WTC11 (cell line): ENCODE measurements at regions not wholly inside any gene's neighbourhood (a gene's known extent, or its start where the extent isn't known, plus 50 kb on each side); places are given as distances from the start of the nearest gene placed in this dataset.

Source experiments
- ATAC-seq: fragments of 200-7000 bp; cut with Tn5 transposase; 2 replicates; pipeline ENCODE4 v1.10.0; 2021; ENCODE audit warnings: mild to moderate bottlenecking, moderate library complexity
- CTCF ChIA-PET: fragments of 300-600 bp; sonication (Branson Sonifier 250); formaldehyde crosslinking; loops from one replicate; lab custom pipeline; 2021; ENCODE audit warnings: antibody characterized with exemption; lab: Charles Lee
- POLR2A ChIA-PET: fragments of 350-600 bp; sonication (Branson Sonifier 250); formaldehyde crosslinking; loops from one replicate; lab custom pipeline; 2021; ENCODE audit warnings: antibody characterized with exemption; lab: Charles Lee
- DNase-seq: peaks from one replicate; pipeline ENCODE4 v3.0.0; 2021; ENCODE audit warnings: low spot score
- H3K27ac Mint-ChIP-seq: 2 replicates; pipeline ENCODE4 v1.8.0; 2021; ENCODE audit warnings: mixed read lengths
- H3K27me3 Mint-ChIP-seq: 2 replicates; pipeline ENCODE4 v1.8.0; 2021; ENCODE audit warnings: low read depth, mild to moderate bottlenecking, moderate library complexity, mixed read lengths
- H3K36me3 Mint-ChIP-seq: 2 replicates; pipeline ENCODE4 v1.8.0; 2021; ENCODE audit warnings: mixed read lengths
- H3K4me1 Mint-ChIP-seq: 2 replicates; pipeline ENCODE4 v1.8.0; 2022; ENCODE audit warnings: mixed read lengths
- H3K4me3 Mint-ChIP-seq: 2 replicates; pipeline ENCODE4 v1.8.0; 2021; ENCODE audit warnings: mild to moderate bottlenecking, moderate library complexity, mixed read lengths
- H3K9me3 Mint-ChIP-seq: 2 replicates; pipeline ENCODE4 v1.8.0; 2021; ENCODE audit warnings: mixed read lengths
- ATF2 ChIP-seq: sonication (generic); formaldehyde crosslinking; IDR thresholded peaks from 2 replicates; pipeline ENCODE4 v1.8.1; 2022; ENCODE audit warnings: low read depth, missing genetic modification reagents, borderline replicate concordance
- ATF3 ChIP-seq: sonication (generic); formaldehyde crosslinking; conservative IDR thresholded peaks from 2 replicates; pipeline ENCODE4 v1.8.1; 2022; ENCODE audit warnings: mild to moderate bottlenecking, missing genetic modification reagents
- ATF6 ChIP-seq: sonication (generic); formaldehyde crosslinking; IDR thresholded peaks from 2 replicates; pipeline ENCODE4 v1.8.1; 2023; ENCODE audit warnings: mild to moderate bottlenecking, missing genetic modification reagents
- CREB1 ChIP-seq: sonication (generic); formaldehyde crosslinking; IDR thresholded peaks from 2 replicates; pipeline ENCODE4 v1.8.0; 2023; ENCODE audit warnings: mild to moderate bottlenecking, missing genetic modification reagents
- CTCF ChIP-seq: fragments of 200-600 bp; IDR thresholded peaks from 2 replicates; pipeline ENCODE4 v1.8.0; 2022; ENCODE audit warnings: antibody characterized with exemption
- E2F4 ChIP-seq: sonication (generic); formaldehyde crosslinking; IDR thresholded peaks from 2 replicates; pipeline ENCODE4 v1.8.1; 2022; ENCODE audit warnings: low read depth, mild to moderate bottlenecking, moderate library complexity, missing genetic modification reagents, borderline replicate concordance
- E2F5 ChIP-seq: sonication (generic); formaldehyde crosslinking; IDR thresholded peaks from 2 replicates; pipeline ENCODE4 v1.8.1; 2022; ENCODE audit warnings: mild to moderate bottlenecking, moderate library complexity, missing genetic modification reagents
- ESRRA ChIP-seq: sonication (generic); formaldehyde crosslinking; IDR thresholded peaks from 2 replicates; pipeline ENCODE4 v1.8.1; 2022; ENCODE audit warnings: mild to moderate bottlenecking, missing genetic modification reagents, borderline replicate concordance
- IRF2 ChIP-seq: sonication (generic); formaldehyde crosslinking; IDR thresholded peaks from 2 replicates; pipeline ENCODE4 v1.8.0; 2022; ENCODE audit warnings: low read depth, missing genetic modification reagents, borderline replicate concordance
- JAZF1 ChIP-seq: fragments of 250-450 bp; sonication (Bioruptor Pico); IDR thresholded peaks from 2 replicates; pipeline ENCODE4 v1.9.0; 2021; ENCODE audit warnings: moderate library complexity, mild to moderate bottlenecking, inconsistent platforms
- NR1H2 ChIP-seq: sonication (generic); formaldehyde crosslinking; IDR thresholded peaks from 2 replicates; pipeline ENCODE4 v1.9.0; 2021; ENCODE audit warnings: mild to moderate bottlenecking, moderate library complexity, missing genetic modification reagents
- OVOL2 ChIP-seq: fragments of 250-450 bp; sonication (Bioruptor Pico); IDR thresholded peaks from 2 replicates; pipeline ENCODE4 v1.9.0; 2021; ENCODE audit warnings: mild to moderate bottlenecking, borderline replicate concordance
- ZNF281 ChIP-seq: sonication (generic); formaldehyde crosslinking; IDR thresholded peaks from 2 replicates; pipeline ENCODE4 v1.8.0; 2023; ENCODE audit warnings: mild to moderate bottlenecking, missing genetic modification reagents
- ZNF423 ChIP-seq: fragments of 250-450 bp; sonication (Bioruptor Pico); IDR thresholded peaks from 2 replicates; pipeline ENCODE4 v2.1.2; 2022; ENCODE audit warnings: mild to moderate bottlenecking, moderate library complexity
- ZSCAN18 ChIP-seq: fragments of 250-450 bp; sonication (Bioruptor Pico); IDR thresholded peaks from 2 replicates; pipeline ENCODE4 v2.1.2; 2022; ENCODE audit warnings: mild to moderate bottlenecking, moderate library complexity

- H3K9me3 Mint-ChIP-seq, result peaks cover 4% of the 10 kb centered on the region
- no peaks in the 10 kb centered on the region; the same call in 1 of the 2 replicates for H3K27me3 Mint-ChIP-seq
- no peak for TF ChIP-seq ZNF281
- no peak for TF ChIP-seq ATF3 (CRISPR knock-in tag)
- TF ChIP-seq IRF2 (CRISPR knock-in tag), result no peak
- no peak overlapping the region for H3K27ac Mint-ChIP-seq
- no peak for ATAC-seq
- no peak overlapping the region for H3K4me3 Mint-ChIP-seq
- H3K4me1 Mint-ChIP-seq, result peaks cover 45% of the 10 kb centered on the region
- ChIA-PET POLR2A (no interaction called here), CTCF (no interaction called here)
- DNase-seq, result no peak
- H3K36me3 Mint-ChIP-seq, result no peaks in the 10 kb centered on the region
These were observed 246.3 kb upstream of the GATB start for GRCh38 chr4:152007111-152007510.

GRCh38 chr4:152004801-152005200 is 244.0 kb upstream of the GATB start:
- Mint-ChIP-seq H3K27me3 (no peaks in the 10 kb centered on the region; the same call in 1 of the 2 replicates), H3K36me3 (no peaks in the 10 kb centered on the region), H3K4me1 (peaks cover 31% of the 10 kb centered on the region), H3K27ac (no peak overlapping the region), H3K9me3 (peaks cover 3% of the 10 kb centered on the region; the same call in 1 of the 2 replicates), H3K4me3 (no peak overlapping the region)
- ChIA-PET POLR2A (no interaction called here), CTCF (no interaction called here)
- ATAC-seq, result no peak
- TF ChIP-seq ZNF423 (CRISPR knock-in tag), result no peak
- TF ChIP-seq ATF6 (CRISPR knock-in tag), result no peak
- TF ChIP-seq E2F5, result no peak
- no peak for TF ChIP-seq OVOL2
- TF ChIP-seq ZSCAN18 (CRISPR knock-in tag), result no peak
- no peak for TF ChIP-seq JAZF1 (CRISPR knock-in tag)
- no peak for TF ChIP-seq E2F4
- TF ChIP-seq ATF2 (CRISPR knock-in tag), result no peak
- no peak for TF ChIP-seq CTCF
- no peak for TF ChIP-seq NR1H2 (CRISPR knock-in tag)
- TF ChIP-seq ESRRA (CRISPR knock-in tag), result no peak
- no peak for TF ChIP-seq CREB1 (CRISPR knock-in tag)
- DNase-seq, result no peak
